ENCODE measurements at regions not wholly inside any gene's neighbourhood (a gene's known extent, or its start where the extent isn't known, plus 50 kb on each side); places are given as distances from the start of the nearest gene placed in this dataset.

DNA sequence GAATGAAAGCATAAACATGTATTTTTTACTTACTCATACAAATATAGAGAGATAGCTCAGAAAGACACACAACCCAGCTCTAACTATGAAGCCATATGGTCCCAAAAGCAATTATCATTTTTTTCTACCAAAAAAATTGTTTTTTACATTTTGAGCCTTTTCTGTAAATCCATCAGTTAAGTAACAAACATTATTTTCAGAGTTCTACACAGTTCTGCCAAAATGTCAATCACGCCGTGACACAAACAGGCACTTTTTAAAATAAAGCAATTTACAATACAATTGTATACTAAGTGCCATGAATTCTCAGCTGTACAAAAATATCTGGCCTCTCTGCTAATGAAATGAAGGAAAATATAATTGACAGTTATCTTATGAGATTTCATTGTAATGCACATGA lies 201.4 kb upstream of the ID4 start:
- BruUV-seq (replicated peaks) = no TSS peak
- in situ Hi-C loops (cut with MboI) = no loop called here
- ChIA-PET POLR2A (no interaction called here), CTCF (no interaction called here), SMC1A (ENCODE audit: uncharacterized antibody, unreplicated experiment) (no interaction called here), RAD21 (ENCODE audit: unreplicated experiment) (no interaction called here)
- 47% methylated on average over 2 of the region's 2 CpGs for WGBS (ENCODE audit: insufficient coverage, insufficient replicate concordance, low lambda C conversion rate, missing lambda C conversion rate)
- Histone ChIP-seq H4K20me1 (ENCODE audit: control insufficient read depth, insufficient read depth) (no peaks in the 10 kb centered on the region), H3K27me3 (replicated peaks in 1 of 2; ENCODE audit: control insufficient read depth in 2 of 2, insufficient read depth in 2 of 2, low read length in 1 of 2) (no peaks in the 10 kb centered on the region), H3K4me1 (ENCODE audit: control insufficient read depth, insufficient read depth, low read length) (no peaks in the 10 kb centered on the region), H3K27ac (ENCODE audit: control insufficient read depth, insufficient read depth) (no peak overlapping the region), H3K36me3 (ENCODE audit: control insufficient read depth in 2 of 2, insufficient read depth in 2 of 2, low read length in 1 of 2) (no peaks in the 10 kb centered on the region), H3K4me2 (ENCODE audit: control insufficient read depth, insufficient read depth) (no peak overlapping the region), H3K9me3 (replicated peaks; ENCODE audit: control insufficient read depth, insufficient read depth, low read length) (no peaks in the 10 kb centered on the region), H3K79me2 (ENCODE audit: control insufficient read depth, insufficient read depth, low read length) (no peaks in the 10 kb centered on the region), H3K9ac (ENCODE audit: control insufficient read depth, insufficient read depth, low read length) (no peak overlapping the region), H3K4me3 (no peak overlapping the region), H2AFZ (ENCODE audit: control insufficient read depth, low read depth, low read length) (no peak overlapping the region)
- ATAC-seq (no peak), FAIRE-seq (no peak), DNase-seq (ENCODE audit: low read depth, low spot score) (no peak)
- no peak for TF ChIP-seq KDM1A (IDR thresholded peaks at IDR 0.05; ENCODE audit: borderline replicate concordance)
- no peak for TF ChIP-seq CEBPB (IDR thresholded peaks at IDR 0.05; ENCODE audit: borderline replicate concordance in 1 of 2, low read depth in 2 of 2, low read length in 2 of 2)
- no peak for TF ChIP-seq MEF2B (IDR thresholded peaks at IDR 0.05; ENCODE audit: partially characterized antibody, poor library complexity, severe bottlenecking)
- no peak for TF ChIP-seq PAX8 (IDR thresholded peaks at IDR 0.05)
- TF ChIP-seq PML (IDR thresholded peaks at IDR 0.05; ENCODE audit: low read length) = no peak
- TF ChIP-seq JUNB (IDR thresholded peaks at IDR 0.05) = no peak
- TF ChIP-seq BACH1 (IDR thresholded peaks at IDR 0.05; ENCODE audit: borderline replicate concordance) = no peak
- TF ChIP-seq POLR2AphosphoS2 (IDR thresholded peaks at IDR 0.05; ENCODE audit: low read depth, low read length) = no peak
- no peak for TF ChIP-seq NFYA (IDR thresholded peaks at IDR 0.05; ENCODE audit: borderline replicate concordance, low read depth, low read length)
- no peak for TF ChIP-seq CHD2 (IDR thresholded peaks at IDR 0.05; ENCODE audit: borderline replicate concordance, low read depth, low read length)
- TF ChIP-seq USF2 (IDR thresholded peaks at IDR 0.05; ENCODE audit: borderline replicate concordance, low read depth, low read length) = no peak
- no peak for TF ChIP-seq ATF7 (IDR thresholded peaks at IDR 0.05; ENCODE audit: low read depth)
- TF ChIP-seq RUNX3 (IDR thresholded peaks at IDR 0.05; ENCODE audit: low read length) = no peak
- TF ChIP-seq, protein P1, sequence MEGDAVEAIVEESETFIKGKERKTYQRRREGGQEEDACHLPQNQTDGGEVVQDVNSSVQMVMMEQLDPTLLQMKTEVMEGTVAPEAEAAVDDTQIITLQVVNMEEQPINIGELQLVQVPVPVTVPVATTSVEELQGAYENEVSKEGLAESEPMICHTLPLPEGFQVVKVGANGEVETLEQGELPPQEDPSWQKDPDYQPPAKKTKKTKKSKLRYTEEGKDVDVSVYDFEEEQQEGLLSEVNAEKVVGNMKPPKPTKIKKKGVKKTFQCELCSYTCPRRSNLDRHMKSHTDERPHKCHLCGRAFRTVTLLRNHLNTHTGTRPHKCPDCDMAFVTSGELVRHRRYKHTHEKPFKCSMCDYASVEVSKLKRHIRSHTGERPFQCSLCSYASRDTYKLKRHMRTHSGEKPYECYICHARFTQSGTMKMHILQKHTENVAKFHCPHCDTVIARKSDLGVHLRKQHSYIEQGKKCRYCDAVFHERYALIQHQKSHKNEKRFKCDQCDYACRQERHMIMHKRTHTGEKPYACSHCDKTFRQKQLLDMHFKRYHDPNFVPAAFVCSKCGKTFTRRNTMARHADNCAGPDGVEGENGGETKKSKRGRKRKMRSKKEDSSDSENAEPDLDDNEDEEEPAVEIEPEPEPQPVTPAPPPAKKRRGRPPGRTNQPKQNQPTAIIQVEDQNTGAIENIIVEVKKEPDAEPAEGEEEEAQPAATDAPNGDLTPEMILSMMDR (IDR thresholded peaks at IDR 0.05 in 2 of 3, conservative IDR thresholded peaks at IDR 0.05 in 1 of 3; ENCODE audit: control insufficient read depth in 2 of 3, extremely low read depth in 1 of 3, insufficient read depth in 1 of 3, low read depth in 3 of 3, low read length in 3 of 3) = no peak
- TF ChIP-seq TCF7 (IDR thresholded peaks at IDR 0.05; ENCODE audit: borderline replicate concordance) = no peak
- TF ChIP-seq TCF3 (IDR thresholded peaks at IDR 0.05; ENCODE audit: borderline replicate concordance, insufficient read depth, low read depth, low read length) = no peak
- intact Hi-C loops (cut with micrococcal nuclease; ENCODE audit: unreplicated experiment) = no loop called here

Measured in GM12878 (cell line).